Right lobe of liver (tissue), 4 donors: ENCODE measurements at regions not wholly inside any gene's neighbourhood (a gene's known extent, or its start where the extent isn't known, plus 50 kb on each side); places are given as distances from the start of the nearest gene placed in this dataset.

Experiments used
- CTCF ChIP-seq, 4 donors: fragments of 200-600 bp in 3 of 4; fragments of 450-650 bp in 1 of 4; IDR thresholded peaks; one replicate each; pipeline versions ENCODE4 v1.5.1 to v1.8.0; 2016 to 2022; ENCODE audit warnings: antibody characterized with exemption in 4 of 4, mild to moderate bottlenecking in 2 of 4
- POLR2A ChIP-seq: fragments of 450-650 bp; IDR thresholded peaks from one replicate; pipeline ENCODE4 v1.6.1; 2017; ENCODE audit warnings: antibody characterized with exemption, mild to moderate bottlenecking
- donor health status: DM: no; HTN: no; CAD: no.
- donor health status: DM: no; HTN: no; CAD: no.
- donor health status: DM: no; HTN: yes; CAD: no.

- no peak for TF ChIP-seq CTCF (IDR thresholded peaks at IDR 0.05)
- no peak for TF ChIP-seq POLR2A
Measured at GRCh38 chr20:63115651-63116411, 100.1 kb downstream of the YTHDF1 start.
